NCI-H2227 (cell line): ENCODE measurements at regions not wholly inside any gene's neighbourhood (a gene's known extent, or its start where the extent isn't known, plus 50 kb on each side); places are given as distances from the start of the nearest gene placed in this dataset.

ENCODE experiments used
- DNase-seq: peaks from one replicate; lab custom pipeline; 2025; ENCODE audit not compliant: unreplicated experiment; lab: John Stamatoyannopoulos, UW

DNA sequence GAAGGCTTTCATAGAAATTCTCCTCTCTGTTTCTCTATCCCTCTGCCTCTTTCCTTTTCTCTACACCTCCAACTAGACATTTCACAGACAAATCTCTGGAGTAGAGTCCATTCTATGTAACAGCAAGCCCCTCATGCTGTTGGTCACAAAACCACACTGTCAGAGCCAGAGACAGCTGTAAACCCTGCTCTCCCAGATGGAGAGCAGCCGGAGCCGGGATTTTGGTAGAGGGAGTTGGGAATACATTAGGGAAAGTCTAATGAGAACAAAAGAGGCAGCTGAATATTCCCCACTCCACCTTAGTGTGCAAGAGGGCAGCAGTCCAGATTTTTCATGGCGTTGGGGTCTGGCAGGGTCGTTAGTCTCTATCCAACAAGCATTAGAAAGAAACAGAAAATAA, 68.3 kb upstream of the EDN1 start:
- no peak for DNase-seq

DNA sequence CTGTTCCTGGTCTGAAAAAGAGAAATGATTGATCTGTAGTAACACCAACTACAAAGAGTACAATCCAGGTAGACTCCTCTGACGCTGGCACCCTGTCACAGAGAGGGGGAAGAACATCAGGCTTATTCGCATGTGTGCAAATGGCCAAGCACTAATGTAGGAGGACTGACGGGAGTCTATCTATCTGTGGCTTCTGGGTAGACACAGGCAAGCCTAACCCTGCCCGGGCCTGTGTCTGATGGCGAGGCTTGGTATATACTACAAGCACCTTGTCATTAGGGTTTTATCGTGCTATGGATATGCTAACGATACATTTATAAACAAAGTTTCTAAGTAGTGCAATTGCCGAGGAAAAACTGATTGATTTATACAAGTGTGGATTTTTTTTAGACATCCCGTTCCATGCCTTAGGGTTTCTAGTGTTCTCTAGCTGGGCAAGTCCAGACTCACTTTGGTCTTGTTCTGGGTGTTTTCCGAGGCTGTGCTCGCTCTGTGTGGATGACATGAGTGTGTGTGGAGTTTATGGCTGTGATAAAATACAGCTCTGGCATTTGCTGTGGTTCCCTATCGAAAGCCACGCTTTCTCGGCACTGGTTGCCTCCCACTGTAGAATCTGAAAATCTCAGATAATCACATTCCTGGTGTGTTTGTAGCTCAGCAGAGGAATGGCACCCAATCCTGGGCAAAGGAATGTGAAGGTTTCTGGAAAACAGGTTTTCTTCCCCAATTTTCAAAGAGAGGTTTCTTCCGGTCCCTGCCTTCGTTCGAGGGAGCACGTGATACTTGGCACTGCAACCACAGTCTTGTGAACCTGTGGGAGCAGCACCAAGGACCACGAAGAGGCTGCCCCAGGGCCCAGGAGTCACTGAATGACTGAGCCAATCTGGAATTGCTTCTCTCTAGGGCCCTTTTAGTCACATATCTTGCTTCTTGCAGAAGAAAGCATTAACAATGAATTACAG, 67.5 kb upstream of the EDN1 start:
- DNase-seq: no peak

DNA sequence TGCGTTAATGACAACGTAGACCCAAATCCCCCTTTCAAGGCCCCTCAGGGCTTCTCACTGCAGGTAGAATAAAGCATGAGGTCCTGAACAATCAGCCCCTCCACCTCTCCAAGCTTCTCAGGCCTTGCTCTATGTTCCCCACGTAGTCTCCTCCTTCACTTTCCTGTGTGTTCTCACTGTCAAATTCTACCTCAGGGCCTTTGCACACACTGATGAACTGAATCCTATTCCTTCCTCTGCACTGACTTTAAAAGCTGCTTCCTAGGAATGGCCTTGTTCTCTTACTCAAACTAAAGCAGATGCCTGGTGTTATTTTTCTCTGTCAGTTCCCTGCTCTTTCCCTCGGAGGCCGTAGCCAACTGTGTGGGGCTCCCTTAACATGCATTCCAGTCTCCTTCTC, 66.8 kb upstream of the EDN1 start:
- no peak for DNase-seq

DNA sequence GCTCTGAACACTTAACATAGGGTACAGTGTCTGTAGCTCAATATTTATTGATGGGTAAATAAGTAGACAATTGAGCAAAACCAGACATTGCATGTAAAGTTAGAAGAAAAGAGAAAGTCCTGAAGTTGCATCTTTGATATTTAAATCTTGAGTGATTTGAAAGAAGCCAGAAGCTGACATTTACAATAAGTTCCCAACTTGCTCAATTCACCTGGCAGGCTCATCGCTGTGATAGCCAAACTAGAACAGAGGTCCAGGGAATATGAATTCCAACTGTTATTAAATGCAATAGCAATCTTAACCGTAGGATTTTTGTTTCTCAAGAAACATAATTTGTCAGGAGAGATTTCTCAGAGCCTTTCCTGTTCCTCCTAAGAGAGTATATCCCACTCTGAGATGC, 65.9 kb upstream of the EDN1 start:
- DNase-seq: no peak

DNA sequence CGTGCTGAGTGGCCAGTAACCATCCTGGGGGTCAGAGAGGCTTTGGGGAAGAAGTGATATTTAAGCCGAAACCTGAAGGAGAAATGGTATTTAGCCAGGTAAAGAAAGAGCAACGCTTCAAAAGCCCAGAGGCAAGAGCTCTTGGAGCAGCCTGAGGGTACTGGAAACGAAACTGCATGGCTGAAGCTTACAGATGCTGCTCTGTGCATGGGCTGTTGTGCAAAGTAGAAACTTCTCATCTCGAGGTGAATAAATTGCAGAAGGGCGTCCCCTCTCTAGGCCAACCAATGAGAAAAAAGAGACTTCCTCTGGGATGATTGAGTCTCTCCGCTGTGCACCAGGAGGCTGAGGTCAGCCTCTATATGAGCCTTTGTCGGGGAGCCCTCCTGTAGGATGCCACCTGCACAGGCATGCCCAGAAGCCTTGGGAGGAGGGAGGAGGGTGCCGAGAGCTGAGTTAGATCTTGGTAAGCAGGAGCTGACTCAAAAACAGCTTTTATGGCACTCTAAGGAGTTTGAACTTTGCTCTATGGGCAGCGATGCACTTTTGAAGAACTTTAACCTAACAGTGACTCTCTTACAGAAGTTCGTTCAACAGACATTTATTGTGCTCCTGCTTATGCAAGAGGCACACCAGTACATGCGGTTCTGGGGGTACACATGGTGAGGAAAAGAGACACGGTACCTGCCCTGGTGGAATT, 61.6 kb upstream of the EDN1 start:
- no peak for DNase-seq

DNA sequence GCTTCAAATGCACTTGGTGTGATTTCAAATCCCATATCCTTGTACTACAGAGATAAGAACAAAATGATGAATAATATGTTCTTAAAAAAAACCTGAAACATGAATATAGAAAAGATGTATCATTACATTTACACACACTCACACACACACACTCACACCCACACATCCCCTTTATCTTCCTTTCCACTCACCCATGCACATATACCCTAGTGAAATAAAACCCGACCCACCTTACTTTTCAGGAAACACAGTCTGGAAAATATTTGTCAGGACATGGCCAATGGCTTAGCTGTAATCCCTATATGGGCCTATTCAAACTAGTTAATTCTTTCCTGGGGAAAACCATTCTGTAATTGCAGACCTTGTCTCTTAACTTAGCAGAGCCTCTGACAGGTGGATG, 60.8 kb upstream of the EDN1 start:
- DNase-seq: no peak

- DNase-seq: no peak
Measured at GRCh38 chr6:12230523-12230922, 59.6 kb upstream of the EDN1 start.

DNA sequence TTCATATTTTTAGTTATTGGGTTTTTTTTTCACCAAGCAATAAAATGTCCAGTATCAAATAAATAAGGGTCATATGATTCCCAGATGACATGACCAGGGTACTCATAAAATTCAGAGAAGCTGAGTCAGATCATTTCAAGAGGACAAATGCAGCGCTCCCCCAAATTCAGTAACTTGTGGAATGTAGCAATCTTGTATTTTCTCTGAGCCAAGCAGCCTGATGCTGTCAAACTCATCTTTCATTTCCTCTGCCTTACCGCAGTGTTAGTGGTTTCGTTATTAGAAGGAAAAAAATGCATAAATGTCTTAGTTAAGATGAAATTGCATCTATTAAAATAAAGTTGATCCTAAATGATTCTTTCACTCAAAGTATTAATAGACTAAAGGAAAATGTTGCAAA, 57.8 kb upstream of the EDN1 start:
- DNase-seq: no peak

DNA sequence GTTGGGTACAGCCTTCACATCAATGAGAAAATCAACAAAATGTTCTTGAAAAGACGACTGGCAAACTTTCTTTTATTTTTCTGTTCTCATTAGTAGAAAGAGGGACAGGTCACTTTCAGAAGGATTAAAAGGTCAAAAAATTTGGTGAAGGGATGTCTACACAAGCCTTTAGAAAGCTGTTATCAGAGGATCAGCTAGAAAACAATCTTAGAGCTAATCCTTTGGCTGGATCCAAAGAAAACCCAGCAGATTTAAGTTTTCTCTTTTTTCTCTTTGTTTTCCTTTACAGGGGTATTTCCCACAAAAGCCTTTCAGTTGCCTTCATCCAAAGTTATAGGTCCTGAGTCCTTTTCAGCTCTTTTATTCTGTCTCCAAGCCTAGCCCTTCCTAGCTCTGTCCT, 57.3 kb upstream of the EDN1 start:
- DNase-seq: no peak

- peak; percentile 79 for DNase-seq
Measured at GRCh38 chr6:12233693-12234571, 56.2 kb upstream of the EDN1 start.

DNA sequence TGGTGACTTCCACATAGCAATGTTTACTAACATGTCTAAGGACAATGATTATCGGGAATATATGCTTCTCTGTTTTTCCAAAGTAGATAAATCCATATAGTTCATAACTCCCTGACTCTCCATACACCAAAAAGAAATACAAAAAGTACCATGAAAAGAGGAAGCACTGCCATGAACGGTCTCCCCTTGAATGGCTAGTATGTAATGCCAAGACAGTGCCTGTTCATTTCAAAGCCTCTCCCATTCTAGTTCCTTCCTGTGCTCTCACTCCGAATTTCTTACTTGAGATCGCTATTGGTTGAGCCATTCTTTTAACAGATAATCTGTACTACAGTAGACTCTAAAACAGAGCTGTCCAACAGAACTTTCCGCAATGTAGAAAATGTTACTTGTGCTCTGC, 54.8 kb upstream of the EDN1 start:
- DNase-seq: no peak

DNA sequence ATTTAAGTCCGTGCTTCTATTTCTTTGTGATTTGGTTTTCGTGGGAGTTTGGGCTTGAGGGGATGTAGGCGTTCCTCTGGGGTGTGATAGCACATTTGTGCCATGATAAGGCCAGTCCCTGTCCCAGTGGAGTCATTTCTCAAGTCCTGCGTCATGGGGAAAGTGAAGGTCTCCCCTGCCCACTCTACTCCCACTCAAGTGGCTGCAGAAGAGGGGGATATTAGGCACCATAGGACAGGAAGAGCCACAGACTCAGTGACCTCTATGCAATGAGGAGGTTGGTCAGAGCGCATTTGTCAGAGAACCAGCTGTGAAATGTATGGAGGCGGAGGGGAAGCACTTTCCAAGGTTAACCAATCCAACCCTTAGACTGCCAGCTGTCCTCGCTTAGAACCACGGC, 51.9 kb upstream of the EDN1 start:
- DNase-seq: no peak
